22Rv1 (cell line): ENCODE measurements at regions not wholly inside any gene's neighbourhood (a gene's known extent, or its start where the extent isn't known, plus 50 kb on each side); places are given as distances from the start of the nearest gene placed in this dataset.

Experiments used
- H3K27ac ChIP-seq: fragments of 450-650 bp; 2 replicates; pipeline ENCODE4 v1.5.1; 2017
- CTCF ChIP-seq: fragments of 450-650 bp; IDR thresholded peaks from 2 replicates; pipeline ENCODE4 v1.5.1; 2017; ENCODE audit warnings: mild to moderate bottlenecking
- ZFX ChIP-seq: fragments of 450-650 bp; IDR thresholded peaks from 2 replicates; pipeline ENCODE4 v1.6.1; 2017; ENCODE audit warnings: antibody characterized with exemption, borderline replicate concordance

GRCh38 chr16:62989480-62989879 lies 953.2 kb upstream of the CDH8 start:
- no peak for TF ChIP-seq CTCF
- no peak for TF ChIP-seq ZFX
- H3K27ac ChIP-seq: no peak overlapping the region

DNA sequence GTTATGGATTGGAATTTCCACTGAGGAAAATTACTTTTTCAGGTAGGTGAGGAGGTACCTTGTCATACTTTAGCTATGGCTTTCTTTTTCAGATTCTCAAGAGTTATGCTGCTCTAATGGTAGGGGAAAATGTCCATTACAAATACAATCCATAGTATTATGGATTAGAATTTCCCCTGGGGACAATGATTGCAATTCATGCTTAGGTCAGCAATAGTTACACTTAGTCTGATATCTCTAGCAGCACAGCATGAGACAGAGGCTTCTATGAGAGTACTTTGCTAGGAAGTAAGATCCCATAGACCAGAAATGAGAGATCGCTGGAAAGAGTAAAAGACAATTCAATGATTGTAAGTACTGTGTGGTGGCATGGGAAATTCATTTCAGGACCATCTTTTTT lies 949.5 kb upstream of the CDH8 start:
- TF ChIP-seq ZFX: no peak
- TF ChIP-seq CTCF: no peak
- H3K27ac ChIP-seq: no peak overlapping the region

DNA sequence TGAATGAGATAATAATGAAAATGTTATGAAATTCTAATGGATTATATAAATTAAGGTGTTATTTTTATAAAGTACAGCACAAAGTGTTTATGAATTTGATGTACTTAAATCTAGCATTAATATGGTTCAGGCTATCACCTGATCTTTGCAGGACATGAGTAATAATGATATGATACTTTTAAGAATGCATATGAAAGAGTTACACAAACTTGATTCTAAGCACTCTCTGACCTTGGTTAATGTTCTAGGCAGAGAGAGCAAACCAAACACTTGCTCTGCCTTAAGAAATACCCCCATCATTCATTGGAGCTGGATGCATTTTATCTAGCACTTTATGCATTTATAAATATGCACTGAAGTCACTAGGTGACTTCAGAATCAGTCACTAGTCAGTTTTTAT lies 942.2 kb upstream of the CDH8 start:
- no peak overlapping the region for H3K27ac ChIP-seq
- no peak for TF ChIP-seq CTCF
- TF ChIP-seq ZFX: no peak

DNA sequence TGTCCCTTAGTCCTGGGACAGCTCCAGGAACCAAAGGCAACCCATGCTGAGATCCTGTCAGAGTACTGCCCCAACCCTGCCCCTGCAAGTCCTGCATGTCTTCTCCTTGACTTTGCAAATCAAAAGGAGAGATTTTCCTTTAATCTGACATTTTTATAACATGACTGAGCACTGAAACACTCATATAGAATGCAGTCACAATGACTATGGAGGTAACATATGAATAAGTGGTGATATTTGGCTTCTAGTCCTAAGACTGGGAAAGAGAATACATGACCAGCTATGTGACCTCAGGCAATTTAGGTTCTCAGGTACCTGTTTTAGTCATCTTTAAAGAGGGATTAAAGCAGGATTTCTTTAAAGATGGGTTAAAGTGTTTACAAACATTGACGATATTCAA lies 941.6 kb upstream of the CDH8 start:
- TF ChIP-seq ZFX (no peak), CTCF (no peak)
- no peak overlapping the region for H3K27ac ChIP-seq

DNA sequence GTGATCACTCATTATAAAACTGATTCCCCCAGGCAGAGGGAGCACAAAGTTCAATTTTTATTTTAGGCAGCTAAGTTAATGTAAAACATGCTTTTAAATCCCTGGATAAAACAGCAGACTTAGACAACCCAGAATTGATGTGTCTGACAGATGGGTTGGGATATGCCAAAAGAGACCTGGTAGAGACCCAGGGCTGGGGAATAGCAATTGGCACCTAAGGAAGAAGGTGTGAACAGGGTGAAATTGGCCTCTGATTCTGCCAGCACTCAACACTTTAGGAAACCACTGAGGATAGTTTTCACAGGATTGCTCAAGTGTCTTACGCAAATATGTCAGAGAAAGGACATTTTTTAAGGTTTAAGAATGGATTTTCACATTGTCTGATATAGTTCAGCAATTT lies 938.2 kb upstream of the CDH8 start:
- no peak for TF ChIP-seq CTCF
- TF ChIP-seq ZFX: no peak

DNA sequence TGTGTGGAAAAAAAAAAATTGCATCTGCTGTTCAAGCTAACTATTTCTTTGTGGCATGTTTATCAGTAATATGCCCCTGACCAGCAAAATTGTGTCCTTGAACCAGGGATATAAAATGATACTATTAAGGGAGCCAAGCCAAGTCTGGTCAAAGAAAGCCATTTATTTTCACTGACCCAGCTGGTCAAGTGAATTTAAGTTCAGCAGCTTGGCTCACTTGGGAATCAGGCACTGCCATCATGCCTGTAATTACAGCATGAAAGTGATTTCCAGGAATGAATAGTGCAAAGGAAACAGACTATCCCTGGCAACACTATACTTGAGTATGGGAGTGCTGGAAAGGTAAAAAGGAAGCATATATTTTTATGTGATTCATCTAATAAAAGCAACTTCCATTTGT lies 934.6 kb upstream of the CDH8 start:
- H3K27ac ChIP-seq: no peak overlapping the region
- TF ChIP-seq CTCF (no peak), ZFX (no peak)

More for the DNA sequence above, 938.2 kb upstream of the CDH8 start:
- no peak overlapping the region for H3K27ac ChIP-seq

- TF ChIP-seq CTCF (no peak), ZFX (no peak)
- no peak overlapping the region for H3K27ac ChIP-seq
Observed at GRCh38 chr16:62969711-62970318, 933.6 kb upstream of the CDH8 start.
